CD14-positive monocyte (primary cell): ENCODE measurements at regions not wholly inside any gene's neighbourhood (a gene's known extent, or its start where the extent isn't known, plus 50 kb on each side); places are given as distances from the start of the nearest gene placed in this dataset.
"Not testable (repeated sequence)": the region's sequence is repeated elsewhere in the genome, so short reads cannot be mapped to it uniquely, and the experiment has no call there.

ENCODE experiments used
- DNase-seq, 3 donors: peaks; one replicate each; pipeline ENCODE4 v3.0.0-alpha.2; 2011 to 2022
- H2AFZ ChIP-seq: 2 replicates; pipeline ENCODE4 v1.6.0; 2012; ENCODE audit warnings: mild to moderate bottlenecking, low read depth, low read length, inconsistent platforms; ENCODE audit not compliant: insufficient read depth, poor library complexity, severe bottlenecking
- H3K27ac ChIP-seq, 2 donors: 1 replicate in 1 of 2; 2 replicates in 1 of 2; pipeline ENCODE4 v1.5.1; 2012 to 2013; ENCODE audit warnings: low read length in 2 of 2, control low read depth in 1 of 2, inconsistent platforms in 1 of 2, low read depth in 1 of 2, mild to moderate bottlenecking in 1 of 2
- H3K27me3 ChIP-seq, 2 donors: one replicate each; pipeline versions ENCODE4 v1.6.0 to v1.6.1; 2011 to 2013; ENCODE audit warnings: low read length in 2 of 2; ENCODE audit not compliant: control insufficient read depth in 2 of 2, insufficient read depth in 2 of 2
- H3K36me3 ChIP-seq, 2 donors: replicated peaks in 1 of 2; 1 replicate in 1 of 2; 2 replicates in 1 of 2; pipeline versions ENCODE4 v1.5.1 to v1.6.1; 2012 to 2013; ENCODE audit warnings: low read length in 2 of 2, control low read depth in 1 of 2, inconsistent platforms in 1 of 2, mild to moderate bottlenecking in 1 of 2; ENCODE audit not compliant: insufficient read depth in 2 of 2, control insufficient read depth in 1 of 2
- H3K4me1 ChIP-seq, 2 donors: 1 replicate in 1 of 2; 2 replicates in 1 of 2; pipeline versions ENCODE4 v1.5.1 to v1.6.1; 2012 to 2013; ENCODE audit warnings: low read length in 2 of 2, control low read depth in 1 of 2, inconsistent platforms in 1 of 2, mild to moderate bottlenecking in 1 of 2, moderate library complexity in 1 of 2; ENCODE audit not compliant: insufficient read depth in 2 of 2, control insufficient read depth in 1 of 2
- H3K4me2 ChIP-seq: replicated peaks from 2 replicates; pipeline ENCODE3; 2012; ENCODE audit warnings: low read length, moderate library complexity, mild to moderate bottlenecking; ENCODE audit not compliant: poor library complexity, severe bottlenecking; ENCODE audit errors: extremely low read depth
- H3K4me3 ChIP-seq, 3 experiments: fragments of 200-600 bp in 1 of 3; sonication (generic) in 1 of 3; replicated peaks in 1 of 3; 1 replicate in 2 of 3; 2 replicates in 1 of 3; pipeline ENCODE4 v1.5.1; 2011 to 2013; ENCODE audit warnings: low read length in 3 of 3, mild to moderate bottlenecking in 3 of 3, control low read depth in 2 of 3, low read depth in 2 of 3, inconsistent platforms in 1 of 3, moderate library complexity in 1 of 3
- H3K79me2 ChIP-seq: 2 replicates; pipeline ENCODE4 v1.6.0; 2012; ENCODE audit warnings: mild to moderate bottlenecking, control low read depth, inconsistent platforms, low read length, moderate library complexity; ENCODE audit not compliant: insufficient read depth
- H3K9ac ChIP-seq: 2 replicates; pipeline ENCODE4 v1.6.0; 2017; ENCODE audit warnings: low read length, mild to moderate bottlenecking; ENCODE audit not compliant: insufficient read depth, poor library complexity, severe bottlenecking
- H3K9me3 ChIP-seq, 2 donors: replicated peaks in 1 of 2; 1 replicate in 1 of 2; 2 replicates in 1 of 2; pipeline versions ENCODE4 v1.5.1 to v1.6.1; 2012 to 2013; ENCODE audit warnings: low read length in 2 of 2, control low read depth in 1 of 2; ENCODE audit not compliant: control insufficient read depth in 1 of 2, insufficient read depth in 1 of 2
- H4K20me1 ChIP-seq: 2 replicates; pipeline ENCODE4 v1.6.0; 2012; ENCODE audit warnings: mild to moderate bottlenecking, low read length, control low read depth, moderate library complexity; ENCODE audit not compliant: insufficient read depth
- H3K27ac Mint-ChIP-seq, 7 donors: one replicate each; pipeline ENCODE4 v1.8.0; 2020; ENCODE audit warnings: mild to moderate bottlenecking in 7 of 7, mixed read lengths in 7 of 7, moderate library complexity in 6 of 7, inconsistent platforms in 2 of 7
- H3K27me3 Mint-ChIP-seq, 3 donors: one replicate each; pipeline ENCODE4 v1.8.0; 2021 to 2022; ENCODE audit warnings: low read depth in 3 of 3, mild to moderate bottlenecking in 3 of 3, mixed read lengths in 3 of 3, moderate library complexity in 3 of 3, inconsistent platforms in 1 of 3
- H3K36me3 Mint-ChIP-seq, 2 donors: one replicate each; pipeline ENCODE4 v1.8.0; 2020; ENCODE audit warnings: mixed read lengths in 2 of 2, inconsistent platforms in 1 of 2, mild to moderate bottlenecking in 1 of 2
- H3K4me1 Mint-ChIP-seq: one replicate; pipeline ENCODE4 v1.8.0; 2020; ENCODE audit warnings: mild to moderate bottlenecking, mixed read lengths
- H3K4me3 Mint-ChIP-seq, 2 donors: one replicate each; pipeline ENCODE4 v1.8.0; 2020; ENCODE audit warnings: mild to moderate bottlenecking in 2 of 2, mixed read lengths in 2 of 2, moderate library complexity in 1 of 2
- H3K9me3 Mint-ChIP-seq, 7 donors: one replicate each; pipeline ENCODE4 v1.8.0; 2020 to 2022; ENCODE audit warnings: mixed read lengths in 7 of 7, mild to moderate bottlenecking in 6 of 7, moderate library complexity in 6 of 7, inconsistent platforms in 2 of 7
- WGBS: methylation state at CpG from one replicate; pipeline ENCODE4 v1.1.5; 2013; ENCODE audit warnings: missing lambda C conversion rate; ENCODE audit not compliant: insufficient coverage; 5-methylcytosine and 5-hydroxymethylcytosine counted together
- intact Hi-C, 2 donors: fragments of 100-400 bp; cut with micrococcal nuclease; formaldehyde crosslinking; loops; one replicate each; pipeline versions ENCODE4 v1.15.0 to v1.15.1; 2023

- H3K27ac Mint-ChIP-seq, H3K27ac ChIP-seq, intact Hi-C loops, H3K79me2 ChIP-seq, H2AFZ ChIP-seq, H3K4me1 Mint-ChIP-seq, H3K4me1 ChIP-seq, H3K4me3 Mint-ChIP-seq, H3K4me2 ChIP-seq, DNase-seq, H4K20me1 ChIP-seq, H3K36me3 Mint-ChIP-seq, H3K36me3 ChIP-seq, H3K9me3 ChIP-seq, H3K27me3 ChIP-seq, H3K4me3 ChIP-seq, H3K9me3 Mint-ChIP-seq, H3K9ac ChIP-seq: not testable (repeated sequence)
- no CpG with 5 or more reads among the region's 2 CpGs for WGBS
- peaks cover 1 to 11% (median 8%) of the 10 kb centered on the region in 3 donors for H3K27me3 Mint-ChIP-seq
Measured at GRCh38 chr2:87583370-87583769, 164.5 kb upstream of the PLGLB2 start.

DNA sequence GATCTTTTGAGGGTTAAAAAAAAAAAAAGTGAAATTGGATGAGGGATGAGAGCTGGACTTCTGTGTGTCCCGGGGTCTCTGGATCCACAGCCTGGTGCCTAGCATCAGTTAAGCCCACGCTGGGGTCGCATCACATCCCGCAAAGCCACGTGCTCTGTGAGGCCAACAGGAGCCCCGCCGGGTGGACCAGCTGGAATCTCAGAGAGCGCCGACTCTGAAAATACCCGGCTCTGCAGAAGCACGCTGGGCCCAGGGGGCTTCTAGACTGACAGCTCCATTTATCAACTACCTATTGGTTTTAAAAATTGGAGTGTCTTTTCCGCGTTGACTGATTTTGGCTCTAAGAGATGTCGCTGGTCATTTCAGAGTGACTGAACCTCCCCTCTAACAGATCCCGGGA lies 164.1 kb upstream of the PLGLB2 start:
- H3K27me3 ChIP-seq, H3K27ac Mint-ChIP-seq, DNase-seq, H3K36me3 ChIP-seq, H3K27ac ChIP-seq, H2AFZ ChIP-seq, H3K4me1 Mint-ChIP-seq, H3K9me3 ChIP-seq, H3K9me3 Mint-ChIP-seq, H3K4me2 ChIP-seq, intact Hi-C loops, H3K4me1 ChIP-seq, H3K9ac ChIP-seq, H3K36me3 Mint-ChIP-seq, H3K79me2 ChIP-seq, H3K4me3 ChIP-seq, H4K20me1 ChIP-seq: not testable (repeated sequence)
- Mint-ChIP-seq H3K27me3 (peaks cover 1 to 11% (median 8%) of the 10 kb centered on the region in 3 donors), H3K4me3 (peak overlapping the region in 1 of 2 donors; percentile 30)
- WGBS: 62% methylated on average over 2 of the region's 15 CpGs

- H3K4me1 Mint-ChIP-seq, H3K36me3 ChIP-seq, H3K4me2 ChIP-seq, H3K79me2 ChIP-seq, H3K27me3 ChIP-seq, H3K4me1 ChIP-seq, H4K20me1 ChIP-seq, intact Hi-C loops, H3K4me3 ChIP-seq, H3K27ac Mint-ChIP-seq, H2AFZ ChIP-seq, H3K9me3 Mint-ChIP-seq, H3K9me3 ChIP-seq, H3K27ac ChIP-seq, DNase-seq, H3K36me3 Mint-ChIP-seq, H3K9ac ChIP-seq: not testable (repeated sequence)
- Mint-ChIP-seq H3K27me3 (peaks cover 1 to 11% (median 8%) of the 10 kb centered on the region in 3 donors), H3K4me3 (peak overlapping the region; percentile 20 to 48)
- WGBS: under 1% methylated on average over 20 of the region's 35 CpGs
Measured at GRCh38 chr2:87584268-87584906, 163.5 kb upstream of the PLGLB2 start.

DNA sequence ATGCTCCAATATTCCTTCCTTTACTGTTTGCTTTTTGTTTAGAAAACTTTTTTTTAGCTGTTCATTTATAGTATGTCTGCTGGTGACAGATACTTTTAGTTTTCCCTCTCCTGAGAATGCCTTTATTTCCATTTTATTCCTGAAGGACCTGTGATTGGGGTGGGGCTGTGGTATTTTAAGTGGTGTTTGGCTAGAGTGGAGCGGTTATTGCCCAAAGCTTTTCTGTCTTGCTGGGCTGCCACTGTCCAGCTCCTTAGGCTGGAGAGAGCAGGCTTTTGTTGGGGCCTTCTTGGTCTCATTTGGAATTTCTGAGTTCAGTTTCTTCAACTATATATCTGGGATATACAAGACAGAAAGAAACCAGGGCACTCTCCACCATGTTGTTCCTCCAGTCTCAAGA lies 160.0 kb upstream of the PLGLB2 start:
- Mint-ChIP-seq H3K9me3 (peaks cover 0 to 14% (median 5%) of the 10 kb centered on the region in 7 donors), H3K27me3 (peaks cover 1 to 11% (median 8%) of the 10 kb centered on the region in 3 donors)
- H3K4me3 ChIP-seq, H2AFZ ChIP-seq, H3K9me3 ChIP-seq, H3K36me3 Mint-ChIP-seq, H3K27ac Mint-ChIP-seq, intact Hi-C loops, H3K4me1 Mint-ChIP-seq, H3K79me2 ChIP-seq, H3K4me1 ChIP-seq, H3K27me3 ChIP-seq, H3K27ac ChIP-seq, H4K20me1 ChIP-seq, H3K9ac ChIP-seq, H3K4me2 ChIP-seq, H3K4me3 Mint-ChIP-seq, DNase-seq, H3K36me3 ChIP-seq: not testable (repeated sequence)
- WGBS: no CpG with 5 or more reads among the region's 1 CpG
